Mesenchymal stem cell (in vitro differentiated cells and primary cell): ENCODE measurements at regions not wholly inside any gene's neighbourhood (a gene's known extent, or its start where the extent isn't known, plus 50 kb on each side); places are given as distances from the start of the nearest gene placed in this dataset.

Source experiments
- DNase-seq: peaks from one replicate; pipeline ENCODE4 v3.0.0-alpha.2; 2013
- H2AFZ ChIP-seq: one replicate; pipeline ENCODE4 v1.6.1; 2013; ENCODE audit warnings: low read depth, mild to moderate bottlenecking, control low read depth, inconsistent platforms, low read length, moderate library complexity
- H2AK5ac ChIP-seq: 2 replicates; pipeline ENCODE4 v1.6.1; 2013; ENCODE audit warnings: low read length, moderate library complexity, mild to moderate bottlenecking, inconsistent platforms; ENCODE audit not compliant: severe bottlenecking
- H2BK120ac ChIP-seq: one replicate; pipeline ENCODE4 v1.6.1; 2013; ENCODE audit warnings: low read depth, mild to moderate bottlenecking, inconsistent platforms, low read length, moderate library complexity
- H2BK12ac ChIP-seq, 2 experiments: one replicate each; pipeline ENCODE4 v1.6.1; 2013; ENCODE audit warnings: inconsistent platforms in 2 of 2, low read length in 2 of 2, mild to moderate bottlenecking in 2 of 2, moderate library complexity in 2 of 2, control low read depth in 1 of 2
- H2BK15ac ChIP-seq: one replicate; pipeline ENCODE4 v1.6.1; 2013; ENCODE audit warnings: mild to moderate bottlenecking, low read depth, inconsistent platforms; ENCODE audit not compliant: poor library complexity, severe bottlenecking
- H2BK5ac ChIP-seq: 2 replicates; pipeline ENCODE4 v1.6.1; 2013; ENCODE audit warnings: low read depth, mild to moderate bottlenecking, low read length, control low read depth, inconsistent platforms; ENCODE audit not compliant: poor library complexity, severe bottlenecking
- H3K14ac ChIP-seq, 2 experiments: one replicate each; pipeline ENCODE4 v1.6.1; 2013; ENCODE audit warnings: inconsistent platforms in 2 of 2, low read length in 2 of 2, control low read depth in 1 of 2, mild to moderate bottlenecking in 1 of 2, moderate library complexity in 1 of 2
- H3K18ac ChIP-seq, 2 experiments: one replicate each; pipeline ENCODE4 v1.6.1; 2013; ENCODE audit warnings: inconsistent platforms in 2 of 2, low read length in 2 of 2, control low read depth in 1 of 2, low read depth in 1 of 2, mild to moderate bottlenecking in 1 of 2
- H3K23ac ChIP-seq, 2 experiments: one replicate each; pipeline ENCODE4 v1.6.1; 2013; ENCODE audit warnings: inconsistent platforms in 2 of 2, low read length in 2 of 2, mild to moderate bottlenecking in 2 of 2, moderate library complexity in 2 of 2, control low read depth in 1 of 2
- H3K27ac ChIP-seq: 2 replicates; pipeline ENCODE4 v1.5.1; 2013; ENCODE audit warnings: mild to moderate bottlenecking, moderate library complexity, low read length, control low read depth, inconsistent platforms; ENCODE audit not compliant: poor library complexity, severe bottlenecking
- H3K27me3 ChIP-seq, 2 experiments: 2 replicates each; pipeline versions ENCODE4 v1.6.1 to v1.7.0; 2013; ENCODE audit warnings: low read length in 2 of 2, mild to moderate bottlenecking in 2 of 2, moderate library complexity in 2 of 2, control low read depth in 1 of 2, inconsistent platforms in 1 of 2; ENCODE audit not compliant: control insufficient read depth in 1 of 2, insufficient read depth in 1 of 2
- H3K36me3 ChIP-seq, 2 experiments: 2 replicates each; pipeline versions ENCODE4 v1.6.1 to v1.7.0; 2013; ENCODE audit warnings: low read length in 2 of 2, control low read depth in 1 of 2, inconsistent platforms in 1 of 2, low read depth in 1 of 2, mild to moderate bottlenecking in 1 of 2; ENCODE audit not compliant: insufficient read depth in 2 of 2, control insufficient read depth in 1 of 2
- H3K4ac ChIP-seq, 2 experiments: one replicate each; pipeline ENCODE4 v1.6.1; 2013; ENCODE audit warnings: inconsistent platforms in 2 of 2, low read length in 2 of 2, mild to moderate bottlenecking in 2 of 2, moderate library complexity in 2 of 2, control low read depth in 1 of 2, low read depth in 1 of 2
- H3K4me1 ChIP-seq: 2 replicates; pipeline ENCODE4 v1.6.1; 2013; ENCODE audit warnings: low read depth, low read length, control low read depth; ENCODE audit not compliant: control insufficient read depth, insufficient read depth
- H3K4me2 ChIP-seq: 2 replicates; pipeline ENCODE4 v1.6.1; 2013; ENCODE audit warnings: low read length, mild to moderate bottlenecking, inconsistent platforms; ENCODE audit not compliant: poor library complexity, severe bottlenecking
- H3K4me3 ChIP-seq, 2 experiments: 2 replicates each; pipeline versions ENCODE4 v1.5.1 to v1.7.0; 2013; ENCODE audit warnings: low read length in 2 of 2, mild to moderate bottlenecking in 2 of 2, control low read depth in 1 of 2, low read depth in 1 of 2; ENCODE audit not compliant: insufficient read depth in 1 of 2
- H3K79me1 ChIP-seq: replicated peaks from 2 replicates; pipeline ENCODE4 v1.6.1; 2013; ENCODE audit warnings: mild to moderate bottlenecking, control low read depth, low read length, inconsistent platforms; ENCODE audit not compliant: poor library complexity, severe bottlenecking
- H3K9ac ChIP-seq: 2 replicates; pipeline ENCODE4 v1.7.0; 2013; ENCODE audit warnings: mild to moderate bottlenecking, low read length, moderate library complexity
- H3K9me3 ChIP-seq: 2 replicates; pipeline ENCODE4 v1.7.0; 2013; ENCODE audit warnings: mild to moderate bottlenecking, low read length; ENCODE audit not compliant: control insufficient read depth
- H4K8ac ChIP-seq: one replicate; pipeline ENCODE4 v1.6.1; 2013; ENCODE audit warnings: inconsistent platforms, mild to moderate bottlenecking, low read length, moderate library complexity
- H4K91ac ChIP-seq: one replicate; pipeline ENCODE4 v1.6.1; 2013; ENCODE audit warnings: mild to moderate bottlenecking, low read length, inconsistent platforms
- whole genome bisulfite sequencing: methylation state at CpG from one replicate; pipeline ENCODE4 v1.1.7; 2013; ENCODE audit warnings: mixed read lengths; 5-methylcytosine and 5-hydroxymethylcytosine counted together

DNA sequence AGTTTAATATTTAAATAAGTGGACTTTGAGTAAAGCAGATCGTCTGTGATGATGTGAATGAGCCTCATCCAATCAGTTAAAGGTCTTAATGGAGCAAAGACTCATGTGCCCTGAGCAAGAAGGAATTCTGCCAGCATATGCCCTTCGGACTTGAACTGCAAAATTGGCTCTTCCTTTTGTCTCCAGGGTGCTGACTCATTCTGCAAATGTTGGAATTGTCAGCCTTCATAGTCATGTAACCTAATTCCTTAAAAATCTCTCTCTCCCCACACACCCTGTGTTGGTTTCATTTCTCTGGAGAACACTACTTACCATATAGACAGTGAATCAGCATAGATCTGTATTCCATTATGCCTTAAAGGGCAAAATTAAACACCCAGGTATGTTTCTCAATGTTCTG, 609.8 kb upstream of the GALNTL6 start:
- Histone ChIP-seq H2BK120ac (no peak overlapping the region), H3K4me3 (no peak overlapping the region), H3K79me1 (no peaks in the 10 kb centered on the region), H3K4me1 (no peaks in the 10 kb centered on the region), H3K18ac (no peak overlapping the region), H3K36me3 (no peaks in the 10 kb centered on the region), H3K27me3 (no peaks in the 10 kb centered on the region), H3K27ac (no peak overlapping the region), H3K14ac (no peak overlapping the region), H2AFZ (no peak overlapping the region), H4K91ac (no peak overlapping the region), H2BK15ac (no peak overlapping the region), H3K9me3 (peaks cover 8% of the 10 kb centered on the region), H3K4me2 (no peak overlapping the region), H3K9ac (no peak overlapping the region), H2BK5ac (no peak overlapping the region), H3K23ac (no peak overlapping the region), H2AK5ac (no peak overlapping the region), H4K8ac (no peak overlapping the region), H3K4ac (no peak overlapping the region), H2BK12ac (no peak overlapping the region)
- WGBS: 55% methylated on average over 2 of the region's 2 CpGs
- peak; percentile 5 for DNase-seq

DNA sequence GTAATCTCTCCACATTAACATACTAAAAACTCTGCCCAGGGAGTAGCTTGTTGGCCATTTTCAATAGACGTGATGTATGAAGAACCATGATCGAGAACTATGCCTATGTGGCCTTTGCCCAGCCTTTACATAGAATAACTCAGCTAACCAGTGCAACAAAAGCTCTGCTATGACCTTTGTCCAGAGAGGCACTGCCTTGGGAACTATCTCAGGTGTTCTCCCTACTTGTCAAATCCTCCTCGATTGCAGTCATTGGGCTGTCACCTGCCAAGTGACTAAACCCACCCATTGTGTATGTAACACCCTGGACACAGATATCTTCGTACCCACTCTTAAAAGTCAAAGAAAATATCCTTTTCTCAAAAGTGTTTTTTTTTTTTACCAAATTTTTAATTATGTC, 610.3 kb upstream of the GALNTL6 start:
- H2BK5ac ChIP-seq: no peak overlapping the region
- no peak overlapping the region for H3K9ac ChIP-seq
- H3K27me3 ChIP-seq: no peaks in the 10 kb centered on the region
- DNase-seq: no peak
- H4K8ac ChIP-seq: no peak overlapping the region
- no peak overlapping the region for H3K23ac ChIP-seq
- H3K14ac ChIP-seq: no peak overlapping the region
- no peak overlapping the region for H3K27ac ChIP-seq
- H2AFZ ChIP-seq: no peak overlapping the region
- no peak overlapping the region for H4K91ac ChIP-seq
- no peak overlapping the region for H3K4me3 ChIP-seq
- no peak overlapping the region for H2AK5ac ChIP-seq
- H3K18ac ChIP-seq: no peak overlapping the region
- no peaks in the 10 kb centered on the region for H3K36me3 ChIP-seq
- H3K79me1 ChIP-seq: no peaks in the 10 kb centered on the region
- H2BK12ac ChIP-seq: no peak overlapping the region
- H3K4ac ChIP-seq: no peak overlapping the region
- no peak overlapping the region for H2BK15ac ChIP-seq
- peaks cover 8% of the 10 kb centered on the region for H3K9me3 ChIP-seq
- H3K4me1 ChIP-seq: no peaks in the 10 kb centered on the region
- WGBS: 94% methylated on average over 3 of the region's 4 CpGs
- no peak overlapping the region for H2BK120ac ChIP-seq
- H3K4me2 ChIP-seq: no peak overlapping the region

DNA sequence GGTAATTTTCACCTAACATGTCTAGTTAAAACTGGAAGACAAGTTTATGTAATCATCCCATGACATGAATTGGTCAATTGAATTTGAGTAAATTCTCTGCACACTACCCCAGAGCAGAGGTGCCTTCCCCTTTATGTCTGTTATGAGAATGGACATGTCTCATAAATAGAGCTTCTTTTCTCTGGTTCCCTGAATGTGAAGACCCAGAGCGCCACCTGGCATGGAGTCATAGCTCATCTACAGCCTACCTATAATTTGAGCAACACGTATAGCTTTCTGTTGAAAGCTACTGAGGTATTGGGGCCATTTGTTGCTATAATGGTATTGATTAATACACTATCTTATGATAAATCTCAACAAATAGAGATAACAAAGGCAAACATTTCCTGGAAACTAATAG, 626.5 kb upstream of the GALNTL6 start:
- Histone ChIP-seq H3K27me3 (no peaks in the 10 kb centered on the region), H2BK5ac (no peak overlapping the region), H2BK15ac (no peak overlapping the region), H3K79me1 (no peaks in the 10 kb centered on the region), H2AFZ (no peak overlapping the region), H2BK120ac (no peak overlapping the region), H3K4ac (no peak overlapping the region), H3K9ac (no peak overlapping the region), H3K4me2 (no peak overlapping the region), H3K36me3 (no peaks in the 10 kb centered on the region), H3K14ac (no peak overlapping the region), H3K23ac (no peak overlapping the region), H3K27ac (no peak overlapping the region), H2AK5ac (no peak overlapping the region), H3K4me3 (no peak overlapping the region), H3K4me1 (no peaks in the 10 kb centered on the region), H3K18ac (no peak overlapping the region), H3K9me3 (peaks cover 14% of the 10 kb centered on the region), H4K8ac (no peak overlapping the region), H4K91ac (no peak overlapping the region), H2BK12ac (no peak overlapping the region)
- no peak for DNase-seq
- WGBS: no CpG with 5 or more reads among the region's 2 CpGs

DNA sequence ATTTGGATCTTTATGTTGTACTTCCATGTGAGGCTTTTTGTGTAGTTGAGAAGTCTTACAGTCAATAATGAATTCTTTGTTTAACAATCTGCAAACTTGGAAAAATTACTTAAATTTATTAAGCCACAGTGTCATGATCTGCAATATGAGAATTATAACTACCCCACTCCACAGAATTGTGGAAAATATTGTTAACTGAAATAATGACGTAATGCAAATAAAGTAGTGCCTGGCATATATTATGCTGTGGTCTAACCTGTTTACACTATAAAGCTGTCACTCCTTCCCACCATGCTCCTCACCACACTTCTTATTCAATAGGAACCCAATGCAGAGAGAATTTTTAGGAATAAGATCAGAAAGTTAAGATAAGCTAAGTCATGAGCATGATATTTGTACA, 632.1 kb upstream of the GALNTL6 start:
- H3K27me3 ChIP-seq: no peaks in the 10 kb centered on the region
- DNase-seq: no peak
- no peak overlapping the region for H2BK12ac ChIP-seq
- no peak overlapping the region for H2BK5ac ChIP-seq
- no peak overlapping the region for H4K91ac ChIP-seq
- no peak overlapping the region for H3K9ac ChIP-seq
- H3K14ac ChIP-seq: no peak overlapping the region
- no peak overlapping the region for H2AFZ ChIP-seq
- no peak overlapping the region for H3K4me3 ChIP-seq
- no peaks in the 10 kb centered on the region for H3K4me1 ChIP-seq
- H3K23ac ChIP-seq: no peak overlapping the region
- H3K36me3 ChIP-seq: no peaks in the 10 kb centered on the region
- no CpG with 5 or more reads among the region's 1 CpG for WGBS
- no peak overlapping the region for H3K27ac ChIP-seq
- no peak overlapping the region for H2BK15ac ChIP-seq
- H2BK120ac ChIP-seq: no peak overlapping the region
- H3K4me2 ChIP-seq: no peak overlapping the region
- H3K4ac ChIP-seq: no peak overlapping the region
- no peak overlapping the region for H4K8ac ChIP-seq
- no peak overlapping the region for H3K18ac ChIP-seq
- H3K79me1 ChIP-seq: no peaks in the 10 kb centered on the region
- peaks cover 13% of the 10 kb centered on the region for H3K9me3 ChIP-seq
- H2AK5ac ChIP-seq: no peak overlapping the region
